Choroid plexus epithelial cell (primary cell): ENCODE measurements at regions not wholly inside any gene's neighbourhood (a gene's known extent, or its start where the extent isn't known, plus 50 kb on each side); places are given as distances from the start of the nearest gene placed in this dataset.

Experiments
- DNase-seq: peaks from one replicate; pipeline ENCODE4 v3.0.0-alpha.2; 2010; ENCODE audit warnings: low read depth
- H3K4me3 ChIP-seq: 2 replicates; pipeline ENCODE4 v1.5.1; 2011; ENCODE audit warnings: low read depth, mild to moderate bottlenecking, control low read depth, low read length, moderate library complexity
- TF ChIP-seq, protein P1 (sequence below): conservative IDR thresholded peaks from 2 replicates; pipeline ENCODE4 v1.5.1; 2011; ENCODE audit warnings: low read depth, mild to moderate bottlenecking, control low read depth, inconsistent platforms, low read length, moderate library complexity

DNA sequence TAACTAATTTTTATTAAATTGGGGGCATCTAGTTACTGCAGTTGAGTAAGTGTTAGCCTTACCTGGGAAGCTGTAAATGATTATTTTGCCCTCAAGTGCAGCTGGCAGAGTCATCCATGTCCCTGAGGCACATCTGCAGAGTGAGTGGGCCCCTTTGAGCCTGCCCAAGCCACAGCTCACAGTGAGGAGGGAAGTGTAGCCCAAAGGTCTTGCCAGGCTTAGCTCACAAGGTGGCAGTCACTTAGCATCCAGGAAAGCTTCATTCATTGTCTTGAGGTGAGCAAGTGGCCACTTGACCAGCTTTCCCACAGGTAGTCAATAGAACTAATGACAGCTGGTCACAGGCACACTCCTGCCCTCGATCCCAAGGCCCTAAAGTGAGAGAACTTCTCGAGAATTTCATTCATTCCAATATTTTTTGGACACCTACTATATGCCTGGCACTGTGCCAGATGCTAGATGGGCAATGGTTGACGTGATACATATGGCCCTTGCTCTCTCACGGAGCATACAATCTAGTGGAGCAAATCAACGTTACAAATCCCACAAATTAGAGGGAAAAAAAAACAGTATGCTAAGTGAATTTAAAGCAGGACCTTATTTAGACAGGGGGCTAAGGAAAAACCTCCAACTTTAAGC lies 163.3 kb upstream of the IL12A start:
- no peak overlapping the region for H3K4me3 ChIP-seq
- TF ChIP-seq, protein P1, sequence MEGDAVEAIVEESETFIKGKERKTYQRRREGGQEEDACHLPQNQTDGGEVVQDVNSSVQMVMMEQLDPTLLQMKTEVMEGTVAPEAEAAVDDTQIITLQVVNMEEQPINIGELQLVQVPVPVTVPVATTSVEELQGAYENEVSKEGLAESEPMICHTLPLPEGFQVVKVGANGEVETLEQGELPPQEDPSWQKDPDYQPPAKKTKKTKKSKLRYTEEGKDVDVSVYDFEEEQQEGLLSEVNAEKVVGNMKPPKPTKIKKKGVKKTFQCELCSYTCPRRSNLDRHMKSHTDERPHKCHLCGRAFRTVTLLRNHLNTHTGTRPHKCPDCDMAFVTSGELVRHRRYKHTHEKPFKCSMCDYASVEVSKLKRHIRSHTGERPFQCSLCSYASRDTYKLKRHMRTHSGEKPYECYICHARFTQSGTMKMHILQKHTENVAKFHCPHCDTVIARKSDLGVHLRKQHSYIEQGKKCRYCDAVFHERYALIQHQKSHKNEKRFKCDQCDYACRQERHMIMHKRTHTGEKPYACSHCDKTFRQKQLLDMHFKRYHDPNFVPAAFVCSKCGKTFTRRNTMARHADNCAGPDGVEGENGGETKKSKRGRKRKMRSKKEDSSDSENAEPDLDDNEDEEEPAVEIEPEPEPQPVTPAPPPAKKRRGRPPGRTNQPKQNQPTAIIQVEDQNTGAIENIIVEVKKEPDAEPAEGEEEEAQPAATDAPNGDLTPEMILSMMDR: no peak
- DNase-seq: no peak

DNA sequence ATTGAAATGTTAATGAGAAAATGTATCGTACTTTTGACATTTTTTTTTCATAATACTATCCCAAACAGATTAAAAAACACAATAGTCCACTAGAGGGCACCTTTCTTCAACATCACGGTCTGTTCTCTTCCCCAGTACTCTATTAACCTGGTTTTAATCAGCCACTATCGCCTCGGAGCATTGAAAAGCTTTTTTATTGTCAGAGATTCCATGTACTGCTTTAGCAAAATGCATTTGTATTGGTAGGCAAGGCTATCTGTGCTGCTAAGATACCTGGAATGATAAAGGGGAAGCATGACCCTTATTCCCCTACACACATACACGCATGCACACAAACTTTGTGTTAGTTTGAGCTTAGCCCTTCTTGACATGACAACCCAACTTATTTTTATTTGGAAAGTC lies 160.1 kb upstream of the IL12A start:
- DNase-seq: peak; percentile 82
- H3K4me3 ChIP-seq: no peak overlapping the region
- TF ChIP-seq, protein P1: peak; percentile 60

GRCh38 chr3:159829056-159829455 lies 159.6 kb upstream of the IL12A start:
- peak; percentile 43 for DNase-seq
- no peak overlapping the region for H3K4me3 ChIP-seq
- TF ChIP-seq, protein P1: no peak

- no peak overlapping the region for H3K4me3 ChIP-seq
- TF ChIP-seq, protein P1: no peak
- peak; percentile 38 for DNase-seq
These were observed 159.0 kb upstream of the IL12A start for GRCh38 chr3:159829539-159830227.

- no peak overlapping the region for H3K4me3 ChIP-seq
- DNase-seq: peak; percentile 37
- TF ChIP-seq, protein P1: no peak
These were observed 158.0 kb upstream of the IL12A start for GRCh38 chr3:159830523-159831154.

DNA sequence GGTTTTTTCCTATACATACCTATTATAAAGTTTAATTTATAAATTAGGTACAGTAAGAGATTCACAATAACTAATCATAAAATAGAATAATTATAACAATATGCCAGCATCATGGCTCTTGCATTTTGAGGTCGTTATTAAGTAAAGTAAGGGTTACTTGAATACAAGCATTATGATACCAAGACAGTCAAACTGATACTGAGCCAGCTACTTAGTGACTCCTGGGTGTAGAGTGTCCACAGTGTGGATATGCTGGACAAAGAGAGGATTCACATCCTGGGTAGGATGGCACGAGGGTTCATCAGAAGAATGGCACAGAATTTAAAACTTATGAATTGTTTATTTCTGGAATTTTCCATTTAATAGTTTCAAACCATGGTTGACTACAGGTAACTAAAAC lies 157.2 kb upstream of the IL12A start:
- no peak for DNase-seq
- H3K4me3 ChIP-seq: no peak overlapping the region

More for the DNA sequence above, 157.2 kb upstream of the IL12A start:
- TF ChIP-seq, protein P1: no peak
